ENCODE measurements at regions not wholly inside any gene's neighbourhood (a gene's known extent, or its start where the extent isn't known, plus 50 kb on each side); places are given as distances from the start of the nearest gene placed in this dataset.
A peak's percentile ranks its signal among the peaks of the same experiment; 100 is the strongest.
"Not testable (repeated sequence)": the region's sequence is repeated elsewhere in the genome, so short reads cannot be mapped to it uniquely, and the experiment has no call there.

GRCh38 chr14:21939836-21940235, 266.2 kb upstream of the OR4E1 start:
- DNase-seq = no peak

GRCh38 chr14:21937996-21938395, 264.4 kb upstream of the OR4E1 start:
- DNase-seq = no peak

- peak; percentile 33 for DNase-seq
These were observed 260.1 kb upstream of the OR4E1 start for GRCh38 chr14:21933681-21934080.

GRCh38 chr14:21924479-21924878, 250.9 kb upstream of the OR4E1 start:
- peak; percentile 73 for DNase-seq

GRCh38 chr14:21923820-21924219, 250.2 kb upstream of the OR4E1 start:
- peak; percentile 68 for DNase-seq

GRCh38 chr14:21921453-21921852, 247.8 kb upstream of the OR4E1 start:
- DNase-seq = no peak

GRCh38 chr14:21917699-21918436, 244.2 kb upstream of the OR4E1 start:
- DNase-seq = peak; percentile 83

- no peak for DNase-seq
These were observed 242.2 kb upstream of the OR4E1 start for GRCh38 chr14:21915826-21916225.

GRCh38 chr14:21913759-21914158, 240.1 kb upstream of the OR4E1 start:
- peak; percentile 93 for DNase-seq

- DNase-seq = no peak
These were observed 238.7 kb upstream of the OR4E1 start for GRCh38 chr14:21912367-21912766.

- DNase-seq = no peak
These were observed 238.3 kb upstream of the OR4E1 start for GRCh38 chr14:21911877-21912276.

GRCh38 chr14:21910260-21910659, 236.6 kb upstream of the OR4E1 start:
- no peak for DNase-seq

GRCh38 chr14:21902561-21903181, 229.1 kb upstream of the OR4E1 start:
- DNase-seq = peak; percentile 39

- not testable (repeated sequence) for DNase-seq
These were observed 221.2 kb upstream of the OR4E1 start for GRCh38 chr14:21894898-21895194.

GRCh38 chr14:21894003-21894897, 220.6 kb upstream of the OR4E1 start:
- peak; percentile 53 for DNase-seq

GRCh38 chr14:21891921-21892320, 218.3 kb upstream of the OR4E1 start:
- no peak for DNase-seq

- no peak for DNase-seq
These were observed 211.4 kb upstream of the OR4E1 start for GRCh38 chr14:21884995-21885394.

- DNase-seq = no peak
These were observed 208.6 kb upstream of the OR4E1 start for GRCh38 chr14:21882226-21882625.

- DNase-seq = no peak
These were observed 207.3 kb upstream of the OR4E1 start for GRCh38 chr14:21880918-21881317.

- no peak for DNase-seq
These were observed 202.2 kb upstream of the OR4E1 start for GRCh38 chr14:21875791-21876190.

- no peak for DNase-seq
These were observed 201.3 kb upstream of the OR4E1 start for GRCh38 chr14:21874946-21875345.

GRCh38 chr14:21874167-21874566, 200.5 kb upstream of the OR4E1 start:
- no peak for DNase-seq

GRCh38 chr14:21868442-21869046, 194.9 kb upstream of the OR4E1 start:
- peak; percentile 87 for DNase-seq
